T-cell (primary cell): ENCODE measurements at regions not wholly inside any gene's neighbourhood (a gene's known extent, or its start where the extent isn't known, plus 50 kb on each side); places are given as distances from the start of the nearest gene placed in this dataset.
"Not testable (repeated sequence)": the region's sequence is repeated elsewhere in the genome, so short reads cannot be mapped to it uniquely, and the experiment has no call there.

Source experiments
- ATAC-seq, 4 experiments: fragments of 200-7000 bp in 3 of 4; fragments of 150-1000 bp in 1 of 4; cut with Tn5 transposase; replicated peaks in 1 of 4; 1 replicate in 3 of 4; 2 replicates in 1 of 4; pipeline ENCODE4 v1.10.0; 2021; ENCODE audit warnings: moderate library complexity in 3 of 4, mild to moderate bottlenecking in 2 of 4, moderate number of reproducible peaks in 1 of 4
- CTCF ChIA-PET, 2 donors: fragments of 300-600 bp; sonication (Branson Sonifier 250); formaldehyde crosslinking; loops; one replicate each; lab custom pipeline; 2022; ENCODE audit warnings: antibody characterized with exemption in 2 of 2; lab: Charles Lee
- POLR2A ChIA-PET, 2 donors: fragments of 300-600 bp; sonication (Branson Sonifier 250); formaldehyde crosslinking; loops; one replicate each; lab custom pipeline; 2022; ENCODE audit warnings: antibody characterized with exemption in 2 of 2; lab: Charles Lee
- DNase-seq, 35 experiments: peaks; one replicate each; pipeline versions ENCODE4 v3.0.0 to v3.0.0-alpha.2; 2013 to 2023
- H3K27ac ChIP-seq: one replicate; pipeline ENCODE4 v1.5.1; 2013; ENCODE audit warnings: low read length
- H3K27me3 ChIP-seq, 2 experiments: replicated peaks in 1 of 2; 1 replicate in 1 of 2; 2 replicates in 1 of 2; pipeline versions ENCODE4 v1.6.1 to v1.7.0; 2013; ENCODE audit warnings: low read length in 1 of 2, mixed read lengths in 1 of 2; ENCODE audit not compliant: control insufficient read depth in 2 of 2, insufficient read depth in 2 of 2; ENCODE audit errors: extremely low read depth in 1 of 2
- H3K36me3 ChIP-seq, 2 donors: 1 replicate in 1 of 2; 2 replicates in 1 of 2; pipeline versions ENCODE4 v1.6.1 to v1.7.0; 2013; ENCODE audit warnings: low read length in 1 of 2; ENCODE audit not compliant: control insufficient read depth in 2 of 2, insufficient read depth in 1 of 2; ENCODE audit errors: extremely low read depth in 1 of 2
- H3K4me1 ChIP-seq, 2 experiments: 1 replicate in 1 of 2; 2 replicates in 1 of 2; pipeline versions ENCODE4 v1.6.1 to v1.7.0; 2013; ENCODE audit warnings: low read length in 2 of 2, mixed read lengths in 1 of 2; ENCODE audit not compliant: insufficient read depth in 2 of 2, control insufficient read depth in 1 of 2; ENCODE audit errors: extremely low read depth in 1 of 2
- H3K4me3 ChIP-seq, 2 donors: 1 replicate in 1 of 2; 2 replicates in 1 of 2; pipeline versions ENCODE4 v1.5.1 to v1.7.0; 2013; ENCODE audit warnings: mild to moderate bottlenecking in 2 of 2, low read length in 1 of 2, moderate library complexity in 1 of 2; ENCODE audit not compliant: control insufficient read depth in 1 of 2; ENCODE audit errors: extremely low read depth in 1 of 2
- H3K9me3 ChIP-seq: 2 replicates; pipeline ENCODE4 v1.7.0; 2013
- H3K27ac Mint-ChIP-seq, 2 donors: one replicate each; pipeline ENCODE4 v1.8.0; 2020 to 2021; ENCODE audit warnings: mild to moderate bottlenecking in 2 of 2, mixed read lengths in 2 of 2
- H3K27me3 Mint-ChIP-seq, 2 donors: one replicate each; pipeline ENCODE4 v1.8.0; 2021 to 2022; ENCODE audit warnings: mixed read lengths in 2 of 2
- H3K36me3 Mint-ChIP-seq: one replicate; pipeline ENCODE4 v1.8.0; 2021; ENCODE audit warnings: mixed read lengths
- H3K4me1 Mint-ChIP-seq, 3 donors: one replicate each; pipeline ENCODE4 v1.8.0; 2020 to 2022; ENCODE audit warnings: mixed read lengths in 3 of 3, mild to moderate bottlenecking in 1 of 3
- H3K4me3 Mint-ChIP-seq, 3 donors: one replicate each; pipeline ENCODE4 v1.8.0; 2020 to 2022; ENCODE audit warnings: mild to moderate bottlenecking in 3 of 3, mixed read lengths in 3 of 3, moderate library complexity in 3 of 3
- H3K9me3 Mint-ChIP-seq, 3 donors: one replicate each; pipeline ENCODE4 v1.8.0; 2020 to 2022; ENCODE audit warnings: mixed read lengths in 3 of 3
- WGBS: methylation state at CpG from one replicate; pipeline ENCODE4 v1.1.5; 2013; ENCODE audit warnings: missing lambda C conversion rate; ENCODE audit not compliant: insufficient coverage; 5-methylcytosine and 5-hydroxymethylcytosine counted together

DNA sequence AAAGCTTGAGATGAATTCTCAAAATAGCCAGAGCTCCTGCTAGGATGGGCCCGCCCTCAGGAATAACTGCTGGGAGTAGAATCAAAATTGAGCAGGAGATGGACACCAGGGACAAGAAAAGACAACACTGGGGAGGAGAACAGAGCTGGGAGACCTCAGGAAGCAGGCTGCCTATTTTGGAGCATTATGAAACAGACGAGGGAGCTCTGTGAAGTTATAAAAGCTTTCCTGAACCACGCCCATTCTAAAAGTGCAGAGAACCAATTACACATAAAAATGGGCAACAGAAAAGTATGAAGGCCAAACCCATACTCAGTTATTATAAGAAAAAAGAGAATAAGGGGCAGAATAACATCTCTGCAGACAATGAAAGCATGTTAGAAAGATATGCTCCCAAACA lies 213.9 kb upstream of the TRPC7 start:
- POLR2A ChIA-PET = no interaction called here
- CTCF ChIA-PET = no interaction called here
- Mint-ChIP-seq H3K9me3 (peaks cover 2 to 9% (median 4%) of the 10 kb centered on the region in 3 donors), H3K27ac (no peak overlapping the region), H3K27me3 (no peaks in the 10 kb centered on the region), H3K36me3 (no peaks in the 10 kb centered on the region), H3K4me3 (no peak overlapping the region), H3K4me1 (no peaks in the 10 kb centered on the region)
- H3K9me3 ChIP-seq = no peaks in the 10 kb centered on the region
- no peaks in the 10 kb centered on the region for H3K4me1 ChIP-seq
- H3K27ac ChIP-seq = no peak overlapping the region
- 67% methylated on average over 1 of the region's 3 CpGs for WGBS
- H3K27me3 ChIP-seq = no peaks in the 10 kb centered on the region
- ATAC-seq (no peak), DNase-seq (no peak)
- H3K36me3 ChIP-seq = no peaks in the 10 kb centered on the region
- H3K4me3 ChIP-seq = no peak overlapping the region

GRCh38 chr5:136569875-136570274 lies 204.5 kb upstream of the TRPC7 start:
- CTCF ChIA-PET = not testable (repeated sequence)

GRCh38 chr5:136565457-136565856 lies 200.1 kb upstream of the TRPC7 start:
- Mint-ChIP-seq H3K27ac (peak overlapping the region; percentile 68 to 83), H3K4me1 (peaks cover 0 to 46% (median 9%) of the 10 kb centered on the region in 3 donors), H3K9me3 (peaks cover 0 to 16% (median 13%) of the 10 kb centered on the region in 3 donors)
- H3K4me3 ChIP-seq, H3K9me3 ChIP-seq, ATAC-seq, H3K27me3 ChIP-seq, H3K36me3 ChIP-seq, H3K4me3 Mint-ChIP-seq, H3K27ac ChIP-seq, POLR2A ChIA-PET, H3K4me1 ChIP-seq, DNase-seq, CTCF ChIA-PET, H3K27me3 Mint-ChIP-seq, H3K36me3 Mint-ChIP-seq: not testable (repeated sequence)
- no CpG with 5 or more reads among the region's 3 CpGs for WGBS

More at GRCh38 chr5:136569875-136570274, 204.5 kb upstream of the TRPC7 start:
- Mint-ChIP-seq H3K4me1 (peaks cover 0 to 17% (median 5%) of the 10 kb centered on the region in 3 donors), H3K9me3 (peaks cover 0 to 11% (median 5%) of the 10 kb centered on the region in 3 donors)
- H3K27me3 Mint-ChIP-seq, H3K36me3 Mint-ChIP-seq, H3K27me3 ChIP-seq, H3K4me3 Mint-ChIP-seq, H3K4me3 ChIP-seq, H3K27ac ChIP-seq, H3K36me3 ChIP-seq, H3K27ac Mint-ChIP-seq, H3K4me1 ChIP-seq, H3K9me3 ChIP-seq, DNase-seq, POLR2A ChIA-PET, ATAC-seq: not testable (repeated sequence)

GRCh38 chr5:136565050-136565449 lies 199.7 kb upstream of the TRPC7 start:
- ATAC-seq (peak in 1 of 4 experiments; percentile 23), DNase-seq (peak in 1 of 35 experiments; percentile 16)
- H3K36me3 Mint-ChIP-seq, H3K4me3 Mint-ChIP-seq, H3K4me1 ChIP-seq, H3K4me3 ChIP-seq, H3K27me3 Mint-ChIP-seq, CTCF ChIA-PET, H3K27me3 ChIP-seq, H3K36me3 ChIP-seq, POLR2A ChIA-PET, H3K27ac ChIP-seq, H3K9me3 ChIP-seq: not testable (repeated sequence)
- Mint-ChIP-seq H3K27ac (peak overlapping the region; percentile 68 to 83), H3K4me1 (peaks cover 0 to 46% (median 9%) of the 10 kb centered on the region in 3 donors), H3K9me3 (peaks cover 0 to 19% (median 13%) of the 10 kb centered on the region in 3 donors)
- WGBS = no CpG with 5 or more reads among the region's 1 CpG

GRCh38 chr5:136564431-136564830 lies 199.1 kb upstream of the TRPC7 start:
- peaks cover 0 to 19% (median 13%) of the 10 kb centered on the region in 3 donors for H3K9me3 Mint-ChIP-seq
- H3K36me3 Mint-ChIP-seq, H3K27me3 Mint-ChIP-seq, H3K27me3 ChIP-seq, H3K27ac Mint-ChIP-seq, H3K27ac ChIP-seq, H3K4me3 ChIP-seq, POLR2A ChIA-PET, H3K4me1 ChIP-seq, DNase-seq, H3K4me3 Mint-ChIP-seq, CTCF ChIA-PET, H3K9me3 ChIP-seq, H3K36me3 ChIP-seq, ATAC-seq: not testable (repeated sequence)
- H3K4me1 Mint-ChIP-seq = peaks cover 0 to 46% (median 9%) of the 10 kb centered on the region in 3 donors
- 95% methylated on average over 3 of the region's 5 CpGs for WGBS

DNA sequence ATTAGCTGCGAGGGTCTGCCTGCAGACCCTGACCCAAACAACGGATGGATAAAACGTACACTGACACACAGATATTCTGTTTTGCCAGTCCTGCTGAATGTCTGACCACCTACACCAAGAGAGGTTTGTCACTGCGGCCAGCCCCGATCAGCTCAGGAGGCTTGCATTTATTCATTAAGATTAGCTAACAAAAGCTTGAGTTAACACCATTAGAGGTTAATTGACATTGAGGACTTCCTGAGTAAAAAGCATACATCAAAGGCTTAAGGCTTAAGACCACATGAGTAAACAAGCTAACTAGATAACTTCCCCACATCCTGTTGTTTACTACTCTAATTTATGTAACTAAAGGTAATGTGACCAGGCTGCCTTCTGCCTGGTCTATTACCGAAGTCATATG lies 198.1 kb upstream of the TRPC7 start:
- no peaks in the 10 kb centered on the region for H3K27me3 Mint-ChIP-seq
- Histone ChIP-seq H3K36me3 (no peaks in the 10 kb centered on the region), H3K4me1 (peaks cover 0 to 5% of the 10 kb centered on the region in 2 experiments), H3K4me3 (no peak overlapping the region), H3K9me3 (no peaks in the 10 kb centered on the region), H3K27me3 (no peaks in the 10 kb centered on the region), H3K27ac (no peak overlapping the region)
- peaks cover 0 to 46% (median 9%) of the 10 kb centered on the region in 3 donors for H3K4me1 Mint-ChIP-seq
- H3K27ac Mint-ChIP-seq = no peak overlapping the region
- WGBS = 76% methylated on average over 3 of the region's 6 CpGs
- H3K9me3 Mint-ChIP-seq = peaks cover 0 to 19% (median 13%) of the 10 kb centered on the region in 3 donors
- no peaks in the 10 kb centered on the region for H3K36me3 Mint-ChIP-seq
- POLR2A ChIA-PET = no interaction called here
- H3K4me3 Mint-ChIP-seq = no peak overlapping the region
- ATAC-seq = peak in 2 of 4 experiments; percentile 38 to 63
- DNase-seq = peak in 1 of 35 experiments; percentile 34
- CTCF ChIA-PET = no interaction called here

- Histone ChIP-seq H3K36me3 (no peaks in the 10 kb centered on the region), H3K4me1 (peaks cover 0 to 2% of the 10 kb centered on the region in 2 experiments), H3K9me3 (no peaks in the 10 kb centered on the region), H3K27ac (no peak overlapping the region), H3K4me3 (no peak overlapping the region), H3K27me3 (no peaks in the 10 kb centered on the region)
- no peak for ATAC-seq
- Mint-ChIP-seq H3K27me3 (no peaks in the 10 kb centered on the region), H3K4me3 (no peak overlapping the region), H3K27ac (no peak overlapping the region), H3K9me3 (peaks cover 3 to 14% (median 12%) of the 10 kb centered on the region in 3 donors), H3K36me3 (no peaks in the 10 kb centered on the region), H3K4me1 (peaks cover 0 to 31% (median 6%) of the 10 kb centered on the region in 3 donors)
- WGBS = 88% methylated on average over 1 of the region's 1 CpG
- DNase-seq = no peak
- ChIA-PET POLR2A (no interaction called here), CTCF (interaction anchor here in 1 of 2 donors (0.6 kb wide), 1 partner anchor 21 kb away, joined by 5 read pairs; no protein-coding TSS in a partner anchor)
Observed at GRCh38 chr5:136560126-136560525, 194.8 kb upstream of the TRPC7 start.
